SK-N-SH treated with all-trans-retinoic acid at 6 μM for 48 hours (cell line): ENCODE measurements at regions not wholly inside any gene's neighbourhood (a gene's known extent, or its start where the extent isn't known, plus 50 kb on each side); places are given as distances from the start of the nearest gene placed in this dataset.

Source experiments
- ATAC-seq: fragments of 200-7000 bp; cut with Tn5 transposase; 3 replicates; pipeline ENCODE4 v1.9.1; 2020; ENCODE audit warnings: mild to moderate bottlenecking, moderate library complexity
- ARNTL ChIP-seq: fragments of 450-650 bp; formaldehyde crosslinking; IDR thresholded peaks from 2 replicates; pipeline ENCODE4 v1.5.0; 2020; ENCODE audit warnings: low read depth, mild to moderate bottlenecking, moderate library complexity, borderline replicate concordance
- BACH2 ChIP-seq: fragments of 250-450 bp; sonication (Bioruptor Pico); IDR thresholded peaks from 2 replicates; pipeline ENCODE4 v1.9.0; 2021; ENCODE audit warnings: mild to moderate bottlenecking, borderline replicate concordance
- CREB5 ChIP-seq: fragments of 250-450 bp; sonication (Bioruptor Pico); IDR thresholded peaks from 2 replicates; pipeline ENCODE4 v1.5.1; 2020; ENCODE audit warnings: low read depth, mild to moderate bottlenecking, moderate library complexity
- CSDC2 ChIP-seq: fragments of 250-450 bp; sonication (Bioruptor Pico); IDR thresholded peaks from 2 replicates; pipeline ENCODE4 v1.5.0; 2020; ENCODE audit warnings: mild to moderate bottlenecking, moderate library complexity
- CSRNP3 ChIP-seq: fragments of 250-450 bp; sonication (Bioruptor Pico); IDR thresholded peaks from 2 replicates; pipeline ENCODE4 v1.5.1; 2021; ENCODE audit warnings: mild to moderate bottlenecking, moderate library complexity
- ESRRG ChIP-seq: fragments of 250-450 bp; sonication (Bioruptor Pico); IDR thresholded peaks from 2 replicates; pipeline ENCODE4 v1.6.1; 2021; ENCODE audit warnings: mild to moderate bottlenecking
- GLIS3 ChIP-seq: fragments of 250-450 bp; sonication (Bioruptor Pico); IDR thresholded peaks from 2 replicates; pipeline ENCODE4 v1.5.0; 2020; ENCODE audit warnings: mild to moderate bottlenecking, moderate library complexity
- ISL1 ChIP-seq: fragments of 250-450 bp; sonication (Bioruptor Pico); IDR thresholded peaks from 2 replicates; pipeline ENCODE4 v2.1.2; 2022; ENCODE audit warnings: mild to moderate bottlenecking, moderate library complexity
- OSR1 ChIP-seq: fragments of 250-450 bp; sonication (Bioruptor Pico); IDR thresholded peaks from 2 replicates; pipeline ENCODE4 v1.8.0; 2022; ENCODE audit warnings: moderate library complexity, mild to moderate bottlenecking, inconsistent platforms
- PATZ1 ChIP-seq: fragments of 250-450 bp; sonication (Bioruptor Pico); IDR thresholded peaks from 2 replicates; pipeline ENCODE4 v1.8.0; 2020; ENCODE audit warnings: mild to moderate bottlenecking, moderate library complexity, borderline replicate concordance
- POU6F1 ChIP-seq: fragments of 250-450 bp; sonication (Bioruptor Pico); IDR thresholded peaks from 2 replicates; pipeline ENCODE4 v1.8.0; 2021; ENCODE audit warnings: low read depth, mild to moderate bottlenecking, moderate library complexity, borderline replicate concordance
- PPARA ChIP-seq: fragments of 250-450 bp; sonication (Bioruptor Pico); IDR thresholded peaks from 2 replicates; pipeline ENCODE4 v1.5.0; 2020; ENCODE audit warnings: mild to moderate bottlenecking, borderline replicate concordance
- SNAI2 ChIP-seq: fragments of 250-450 bp; sonication (Bioruptor Pico); IDR thresholded peaks from 2 replicates; pipeline ENCODE4 v1.5.0; 2020; ENCODE audit warnings: mild to moderate bottlenecking, moderate library complexity
- TCF4 ChIP-seq: fragments of 250-450 bp; sonication (Bioruptor Pico); IDR thresholded peaks from 2 replicates; pipeline ENCODE4 v1.8.0; 2021; ENCODE audit warnings: mild to moderate bottlenecking, moderate library complexity, borderline replicate concordance
- TSHZ2 ChIP-seq: fragments of 250-450 bp; sonication (Bioruptor Pico); IDR thresholded peaks from 2 replicates; pipeline ENCODE4 v1.5.0; 2020; ENCODE audit warnings: mild to moderate bottlenecking, moderate library complexity
- ZC3H10 ChIP-seq: fragments of 250-450 bp; sonication (Bioruptor Pico); IDR thresholded peaks from 2 replicates; pipeline ENCODE4 v1.5.1; 2021; ENCODE audit warnings: mild to moderate bottlenecking, moderate library complexity
- ZFP3 ChIP-seq: fragments of 250-450 bp; sonication (Bioruptor Pico); IDR thresholded peaks from 2 replicates; pipeline ENCODE4 v1.5.0; 2020; ENCODE audit warnings: mild to moderate bottlenecking, moderate library complexity
- ZFP30 ChIP-seq: fragments of 450-650 bp; formaldehyde crosslinking; IDR thresholded peaks from 2 replicates; pipeline ENCODE4 v1.5.0; 2022; ENCODE audit warnings: mild to moderate bottlenecking, moderate library complexity
- ZNF565 ChIP-seq: fragments of 450-650 bp; formaldehyde crosslinking; conservative IDR thresholded peaks from 2 replicates; pipeline ENCODE4 v1.5.0; 2020; ENCODE audit warnings: low read depth, mild to moderate bottlenecking, moderate library complexity
- ZNF70 ChIP-seq: fragments of 450-650 bp; formaldehyde crosslinking; IDR thresholded peaks from 2 replicates; pipeline ENCODE4 v1.5.0; 2020; ENCODE audit warnings: mild to moderate bottlenecking, moderate library complexity
- ZNF8 ChIP-seq: fragments of 450-650 bp; formaldehyde crosslinking; IDR thresholded peaks from 2 replicates; pipeline ENCODE4 v1.5.0; 2020; ENCODE audit warnings: mild to moderate bottlenecking, moderate library complexity

GRCh38 chr12:127900386-127900785, 366.6 kb upstream of the TMEM132C start:
- TF ChIP-seq GLIS3 (CRISPR knock-in tag) (no peak), PATZ1 (CRISPR knock-in tag) (no peak), ZC3H10 (CRISPR knock-in tag) (no peak), ZFP30 (CRISPR knock-in tag) (no peak), SNAI2 (CRISPR knock-in tag) (no peak), OSR1 (CRISPR knock-in tag) (no peak), POU6F1 (CRISPR knock-in tag) (no peak), TCF4 (CRISPR knock-in tag) (no peak), ZFP3 (CRISPR knock-in tag) (no peak), ARNTL (no peak), ZNF8 (CRISPR knock-in tag) (no peak), ISL1 (CRISPR knock-in tag) (no peak), PPARA (no peak), BACH2 (CRISPR knock-in tag) (no peak), CREB5 (no peak), ESRRG (no peak), ZNF70 (CRISPR knock-in tag) (no peak), TSHZ2 (no peak), CSRNP3 (CRISPR knock-in tag) (no peak)
- ATAC-seq: no peak

- TF ChIP-seq POU6F1 (CRISPR knock-in tag) (no peak), TSHZ2 (no peak), BACH2 (CRISPR knock-in tag) (no peak), ZFP30 (CRISPR knock-in tag) (no peak), PPARA (no peak), ZNF565 (CRISPR knock-in tag) (no peak), ARNTL (no peak), CSDC2 (no peak), ZC3H10 (CRISPR knock-in tag) (no peak), CREB5 (no peak)
- ATAC-seq: no peak
Observed at GRCh38 chr12:127903146-127903545, 363.8 kb upstream of the TMEM132C start.
